ENCODE measurements at regions not wholly inside any gene's neighbourhood (a gene's known extent, or its start where the extent isn't known, plus 50 kb on each side); places are given as distances from the start of the nearest gene placed in this dataset.

DNA sequence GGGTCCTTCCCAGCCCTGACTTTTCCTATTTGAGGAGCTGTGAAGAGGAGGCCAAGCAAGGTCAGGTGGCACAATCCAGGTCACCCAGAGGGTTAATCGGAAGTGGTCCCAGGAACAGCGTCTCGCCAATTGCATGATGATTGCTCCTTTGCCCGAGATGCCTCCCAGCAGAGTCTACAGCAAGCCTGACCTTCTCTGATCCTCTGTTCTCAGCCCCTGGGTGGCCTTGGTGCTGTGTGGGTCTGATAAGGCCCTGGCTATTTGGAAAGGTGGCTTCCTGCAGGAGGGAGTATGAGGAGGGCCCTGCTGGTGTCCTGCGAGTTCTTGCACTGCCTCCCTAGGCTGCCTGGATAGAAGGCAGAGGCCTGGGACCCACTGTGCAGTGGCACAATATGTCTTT lies 116.2 kb downstream of the FOXD2 start:
- no peak for DNase-seq (ENCODE audit: low spot score)

- DNase-seq (ENCODE audit: low spot score) = no peak
These were observed 117.1 kb downstream of the FOXD2 start for GRCh38 chr1:47554901-47555300.

DNA sequence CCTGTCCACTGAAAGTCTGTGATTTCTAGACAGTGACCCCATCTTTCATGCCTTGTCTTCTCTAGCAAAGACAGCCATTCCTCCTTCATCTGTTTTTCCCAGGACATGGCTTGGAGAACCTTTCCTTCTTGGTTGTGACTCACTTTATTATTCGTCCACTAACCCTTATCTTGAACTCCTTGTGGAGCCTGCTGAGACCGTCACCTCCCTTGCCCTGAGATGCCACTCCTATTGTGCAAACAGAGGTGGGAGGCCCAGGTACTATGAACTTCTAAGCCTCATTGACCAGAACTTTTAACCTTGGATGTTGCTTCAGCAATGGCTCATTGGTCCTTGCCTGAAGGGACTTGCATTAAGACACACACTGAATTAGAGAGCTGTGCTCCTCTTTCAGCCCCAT lies 117.5 kb downstream of the FOXD2 start:
- DNase-seq (ENCODE audit: low spot score) = no peak

DNA sequence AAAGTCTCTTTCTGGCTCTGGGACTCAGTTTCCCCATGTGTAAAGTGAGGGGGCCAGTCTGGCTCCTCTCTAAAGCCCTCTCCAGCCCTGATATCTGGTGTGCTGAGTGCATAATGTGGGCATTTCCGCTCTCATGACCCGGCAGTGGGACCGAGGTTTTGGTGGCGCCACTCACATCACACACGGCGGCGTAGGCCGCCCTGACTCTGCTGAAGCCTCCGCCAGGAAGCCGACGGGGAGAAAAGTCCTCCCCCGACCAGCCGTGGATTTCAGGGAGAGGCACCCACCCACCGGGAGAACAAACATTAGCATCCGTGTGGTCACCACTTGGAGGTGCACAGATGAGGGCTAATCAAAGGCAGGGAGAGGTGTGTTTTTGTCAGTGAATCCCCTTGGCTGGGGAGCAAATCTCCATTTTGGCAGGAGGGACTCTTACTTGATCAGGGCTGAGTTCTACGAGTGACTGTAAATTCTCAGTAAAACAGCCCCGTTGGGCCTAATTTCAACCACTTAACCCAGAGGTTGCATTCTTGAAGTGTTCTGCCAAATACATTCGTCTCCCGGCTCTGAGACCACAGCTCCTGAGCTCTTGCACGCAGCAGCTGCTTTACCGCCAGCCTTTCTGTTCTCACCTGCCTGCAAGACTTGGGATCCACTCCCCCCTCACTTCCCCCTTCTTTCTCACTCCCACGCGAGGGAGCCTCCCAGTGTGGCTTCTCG lies 118.2 kb downstream of the FOXD2 start:
- DNase-seq (ENCODE audit: low spot score) = no peak

- no peak for DNase-seq (ENCODE audit: low spot score)
These were observed 119.2 kb downstream of the FOXD2 start for GRCh38 chr1:47557066-47557465.

DNA sequence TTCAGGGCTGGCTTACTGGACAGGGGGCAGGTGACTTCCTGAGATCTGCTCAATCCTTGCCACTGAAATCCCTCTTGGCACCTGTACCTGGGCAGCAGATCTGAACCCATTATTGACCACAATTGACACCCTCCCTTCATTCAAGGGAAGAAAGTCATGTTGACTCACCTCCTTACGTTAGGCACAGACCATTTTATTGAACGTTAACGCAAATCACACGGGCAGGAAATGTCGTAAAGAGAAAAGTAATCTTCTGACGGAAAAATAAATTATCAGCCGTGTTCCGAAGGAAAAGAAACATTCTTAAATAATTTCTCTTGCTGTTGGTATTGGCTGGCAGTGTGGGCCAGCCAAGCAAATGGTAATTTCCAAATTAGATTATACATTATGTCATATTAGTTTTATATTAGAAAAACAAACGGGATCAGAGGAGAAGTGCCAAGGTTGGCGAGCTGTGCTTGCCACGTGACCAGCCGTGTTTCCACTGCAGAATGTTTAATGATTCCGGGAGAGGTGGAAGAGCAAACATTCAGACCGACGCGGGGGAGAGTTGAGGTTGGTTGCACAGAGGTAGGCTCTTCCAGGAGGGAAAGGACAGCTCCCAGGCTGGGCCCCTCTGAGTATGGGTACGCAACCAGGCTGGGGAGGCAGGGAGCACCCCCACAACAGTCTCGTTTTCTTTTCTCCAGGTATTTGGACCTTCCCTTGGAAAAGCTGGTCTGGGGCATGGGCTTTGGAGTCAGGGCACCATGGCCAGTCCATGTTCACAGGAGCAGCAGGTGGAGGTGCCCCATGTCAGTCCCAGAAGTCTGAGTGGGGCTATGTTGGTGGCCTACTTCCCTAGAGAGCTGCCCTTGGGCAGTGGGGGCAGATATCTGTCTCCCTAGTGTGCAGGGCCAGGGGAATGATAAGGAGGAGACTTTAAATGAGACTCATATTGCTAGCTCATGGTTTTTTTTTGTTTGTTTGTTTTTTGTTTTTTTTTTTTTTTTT lies 121.1 kb downstream of the FOXD2 start:
- DNase-seq (ENCODE audit: low spot score) = no peak

- DNase-seq (ENCODE audit: low spot score) = no peak
These were observed 122.3 kb downstream of the FOXD2 start for GRCh38 chr1:47559944-47560695.

GRCh38 chr1:47561523-47562007 lies 123.7 kb downstream of the FOXD2 start:
- DNase-seq (ENCODE audit: low spot score) = no peak

DNA sequence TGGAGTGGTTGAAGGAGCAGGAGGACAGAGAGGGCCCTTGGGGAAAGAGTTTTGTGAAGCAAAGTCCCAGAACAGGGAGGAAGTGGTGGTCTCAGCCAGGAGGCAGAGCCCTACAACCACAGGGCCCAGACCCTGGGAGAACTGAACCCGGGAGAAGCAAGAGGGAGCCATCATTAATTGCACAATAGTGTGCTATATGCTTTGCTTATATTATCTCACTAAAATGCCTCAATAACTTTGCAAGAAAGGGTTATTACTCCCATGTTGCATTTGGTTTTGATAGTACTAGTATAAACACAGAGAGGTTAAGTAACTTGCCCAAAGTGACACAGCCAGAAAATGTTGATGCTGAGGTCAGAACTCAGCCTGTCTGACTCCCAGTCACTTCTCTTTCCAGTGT lies 124.3 kb downstream of the FOXD2 start:
- DNase-seq (ENCODE audit: low spot score) = no peak

GRCh38 chr1:47562799-47563198 lies 125.0 kb downstream of the FOXD2 start:
- no peak for DNase-seq (ENCODE audit: low spot score)

DNA sequence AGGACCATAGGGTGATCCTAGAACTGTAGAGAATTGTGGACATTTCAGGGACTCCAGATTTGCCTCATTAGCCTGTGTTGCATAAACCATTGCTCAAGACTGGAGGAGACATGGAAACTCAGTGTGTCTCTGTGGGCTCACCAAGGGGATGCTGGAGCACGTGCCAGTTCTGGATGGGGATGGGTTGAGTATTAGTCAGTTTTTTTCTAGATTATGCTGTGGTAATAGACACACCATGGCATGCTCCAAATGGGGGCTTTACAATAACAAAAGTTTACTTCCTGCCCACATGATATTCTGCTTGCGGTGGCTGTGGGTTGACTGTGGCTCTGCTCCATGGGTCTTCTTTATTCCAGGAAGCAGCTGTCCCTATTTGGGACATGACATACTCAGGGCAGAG lies 125.4 kb downstream of the FOXD2 start:
- DNase-seq (ENCODE audit: low spot score) = no peak

GRCh38 chr1:47564570-47564969 lies 126.7 kb downstream of the FOXD2 start:
- DNase-seq (ENCODE audit: low spot score) = no peak

DNA sequence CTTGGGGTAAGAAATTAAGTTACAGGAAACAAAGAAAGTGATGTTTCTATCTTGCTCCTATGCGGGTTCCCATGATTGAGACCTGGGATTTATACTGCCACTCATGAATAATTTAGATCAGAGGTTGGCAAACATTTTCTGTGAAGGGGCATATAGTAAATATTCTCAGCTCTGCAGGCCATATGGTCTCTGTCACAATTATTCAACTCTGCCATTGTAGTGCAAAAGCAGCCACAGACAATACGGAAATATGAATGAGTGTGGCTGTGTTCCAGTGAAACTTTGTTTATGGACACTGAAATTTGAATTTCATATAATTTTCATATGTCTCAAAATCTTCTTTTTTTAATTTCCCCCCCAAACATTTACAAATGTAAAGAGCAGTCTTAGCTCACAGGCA lies 127.2 kb downstream of the FOXD2 start:
- DNase-seq (ENCODE audit: low spot score) = no peak

- no peak for DNase-seq (ENCODE audit: low spot score)
These were observed 127.8 kb downstream of the FOXD2 start for GRCh38 chr1:47565676-47566075.

DNA sequence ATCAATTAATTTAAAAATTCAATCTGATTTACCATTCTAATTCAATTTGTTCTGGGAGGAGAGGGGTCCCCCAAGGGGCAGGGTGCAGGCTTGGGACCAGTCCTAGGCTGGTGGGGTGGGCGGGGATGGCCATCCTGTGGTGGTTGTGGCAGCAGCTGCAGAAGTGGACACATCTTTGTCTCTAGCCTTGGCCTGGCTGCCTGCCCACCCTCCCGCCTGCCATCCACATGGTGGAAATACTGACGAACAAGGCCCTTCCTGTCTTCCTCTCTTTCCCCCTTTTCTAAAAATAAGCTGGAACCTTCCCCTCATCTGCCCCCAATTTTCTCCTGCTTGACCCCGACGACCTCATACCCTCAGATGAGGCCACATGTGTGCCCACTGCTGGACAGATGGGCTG lies 130.9 kb downstream of the FOXD2 start:
- no peak for DNase-seq (ENCODE audit: low spot score)

GRCh38 chr1:47569261-47569660 lies 131.4 kb downstream of the FOXD2 start:
- no peak for DNase-seq (ENCODE audit: low spot score)

GRCh38 chr1:47569681-47570470 lies 132.0 kb downstream of the FOXD2 start:
- peak; percentile 86 for DNase-seq (ENCODE audit: low spot score)

DNA sequence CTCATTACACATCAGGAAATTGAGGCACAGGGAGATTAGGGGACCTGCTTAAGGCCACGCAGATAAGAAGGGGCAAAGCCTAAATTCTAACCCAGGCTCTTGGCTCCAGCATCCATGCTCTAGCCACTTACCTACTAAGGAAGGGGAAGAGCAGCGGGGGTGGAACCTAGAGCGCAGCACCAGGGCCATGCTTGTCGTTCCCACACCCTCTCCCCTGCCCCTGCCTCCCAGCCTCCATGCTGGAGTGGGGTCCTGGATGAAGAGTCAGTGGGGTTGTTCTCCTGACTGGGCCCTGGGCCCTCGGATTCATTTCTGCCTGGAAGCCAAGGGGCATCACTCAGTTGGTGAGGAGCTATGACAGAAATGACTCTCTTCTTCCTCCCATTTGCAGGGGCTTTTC lies 133.3 kb downstream of the FOXD2 start:
- DNase-seq (ENCODE audit: low spot score) = no peak

DNA sequence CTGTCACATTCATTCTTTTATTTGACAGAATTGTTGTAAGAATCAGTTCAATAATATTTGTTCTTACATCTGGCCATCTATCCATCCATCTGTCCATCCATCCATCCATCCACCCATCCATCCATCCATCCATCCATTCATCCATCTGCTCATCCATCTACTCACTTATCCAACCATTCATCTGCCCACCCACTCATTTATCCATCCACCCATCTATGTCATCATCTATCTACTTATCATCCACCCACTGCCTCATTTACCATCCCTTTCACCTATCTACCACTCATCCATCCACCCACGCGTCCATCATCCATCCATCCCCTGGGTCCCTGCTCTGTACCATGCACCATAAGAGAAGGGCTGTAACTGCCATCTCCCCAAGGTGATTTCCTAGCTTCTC lies 134.1 kb downstream of the FOXD2 start:
- DNase-seq (ENCODE audit: low spot score) = no peak

- DNase-seq (ENCODE audit: low spot score) = no peak
These were observed 135.0 kb downstream of the FOXD2 start for GRCh38 chr1:47572731-47573430.
